Mucosa of gallbladder (tissue), 1 donor: ENCODE measurements at regions not wholly inside any gene's neighbourhood (a gene's known extent, or its start where the extent isn't known, plus 50 kb on each side); places are given as distances from the start of the nearest gene placed in this dataset.
"Not testable (repeated sequence)": the region's sequence is repeated elsewhere in the genome, so short reads cannot be mapped to it uniquely, and the experiment has no call there.

Experiments used
- DNase-seq: peaks from one replicate; pipeline ENCODE4 v3.0.0-alpha.2; 2020; ENCODE audit warnings: low spot score
- donor health status: DM: no; HTN: no; CAD: no.

GRCh38 chrX:42290608-42291007, 367.3 kb upstream of the CASK start:
- DNase-seq, result no peak

- no peak for DNase-seq
These were observed 366.4 kb upstream of the CASK start for GRCh38 chrX:42289492-42290385.

GRCh38 chrX:42285681-42286080, 362.3 kb upstream of the CASK start:
- DNase-seq, result not testable (repeated sequence)

- DNase-seq, result no peak
These were observed 353.8 kb upstream of the CASK start for GRCh38 chrX:42276982-42277690.

GRCh38 chrX:42274151-42274550, 350.8 kb upstream of the CASK start:
- no peak for DNase-seq

- no peak for DNase-seq
These were observed 350.0 kb upstream of the CASK start for GRCh38 chrX:42273387-42273786.

GRCh38 chrX:42269186-42269585, 345.8 kb upstream of the CASK start:
- DNase-seq, result no peak

- DNase-seq, result no peak
These were observed 337.5 kb upstream of the CASK start for GRCh38 chrX:42260854-42261253.

GRCh38 chrX:42248226-42248625, 324.9 kb upstream of the CASK start:
- DNase-seq, result no peak

GRCh38 chrX:42247241-42247640, 323.9 kb upstream of the CASK start:
- DNase-seq, result no peak

- no peak for DNase-seq
These were observed 323.5 kb upstream of the CASK start for GRCh38 chrX:42246814-42247213.

GRCh38 chrX:42242004-42242403, 318.6 kb upstream of the CASK start:
- DNase-seq, result no peak

- DNase-seq, result no peak
These were observed 318.1 kb upstream of the CASK start for GRCh38 chrX:42241421-42241820.

- DNase-seq, result no peak
These were observed 314.6 kb upstream of the CASK start for GRCh38 chrX:42237956-42238355.

- no peak for DNase-seq
These were observed 306.2 kb upstream of the CASK start for GRCh38 chrX:42229533-42229932.

GRCh38 chrX:42220666-42221065, 297.3 kb upstream of the CASK start:
- no peak for DNase-seq

- no peak for DNase-seq
These were observed 296.7 kb upstream of the CASK start for GRCh38 chrX:42220083-42220482.

GRCh38 chrX:42219231-42219630, 295.9 kb upstream of the CASK start:
- no peak for DNase-seq

- no peak for DNase-seq
These were observed 272.2 kb upstream of the CASK start for GRCh38 chrX:42195506-42195905.

GRCh38 chrX:42189576-42189975, 266.2 kb upstream of the CASK start:
- DNase-seq, result no peak

- DNase-seq, result no peak
These were observed 265.4 kb upstream of the CASK start for GRCh38 chrX:42188730-42189129.

GRCh38 chrX:42176789-42177188, 253.4 kb upstream of the CASK start:
- no peak for DNase-seq

GRCh38 chrX:42175843-42176242, 252.5 kb upstream of the CASK start:
- DNase-seq, result no peak
